GM18909 (cell line): ENCODE measurements at regions not wholly inside any gene's neighbourhood (a gene's known extent, or its start where the extent isn't known, plus 50 kb on each side); places are given as distances from the start of the nearest gene placed in this dataset.
A peak's percentile ranks its signal among the peaks of the same experiment; 100 is the strongest.

Source experiments
- ATAC-seq: cut with Tn5 transposase; IDR thresholded peaks from one replicate; pipeline ENCODE4 v1.9.1; 2021; ENCODE audit warnings: mild to moderate bottlenecking; ENCODE audit not compliant: unreplicated experiment, poor library complexity

DNA sequence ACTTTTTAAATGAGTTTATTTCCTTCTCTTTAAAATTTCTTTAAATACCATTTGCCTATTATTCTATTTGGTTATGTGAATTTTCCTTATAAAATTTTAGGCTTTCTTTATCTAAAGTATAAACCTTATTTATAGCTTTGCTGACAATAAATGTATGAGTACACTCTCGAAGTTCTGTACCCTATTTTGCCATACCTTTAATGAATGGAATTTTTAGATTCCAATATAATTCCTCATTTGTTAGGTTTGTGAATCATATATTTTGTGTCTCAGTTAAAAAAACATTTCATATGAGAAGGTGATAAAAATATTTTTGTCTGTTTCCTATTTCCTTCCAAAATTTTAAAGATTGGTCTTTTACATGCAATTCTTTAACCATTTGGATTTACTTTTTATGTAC lies 427.4 kb upstream of the SLC8A1 start:
- no peak for ATAC-seq

DNA sequence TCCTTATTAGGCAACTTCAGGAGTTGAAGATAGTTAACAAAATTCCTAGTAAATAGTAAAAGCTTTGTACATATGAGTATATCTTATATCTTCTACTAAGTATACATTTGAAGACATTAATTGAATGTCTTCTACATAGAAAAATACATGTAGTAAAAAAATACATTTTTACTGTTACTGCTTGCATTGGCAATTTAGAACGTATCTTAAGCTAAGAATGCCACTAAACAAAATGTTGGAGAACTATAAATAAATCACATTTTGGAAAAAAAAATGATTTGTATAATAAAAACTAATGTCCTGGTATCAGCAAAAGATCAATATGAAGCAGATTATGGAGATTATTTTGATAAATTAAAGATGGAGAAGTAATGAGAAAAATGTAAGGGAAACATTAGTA lies 434.2 kb upstream of the SLC8A1 start:
- no peak for ATAC-seq

DNA sequence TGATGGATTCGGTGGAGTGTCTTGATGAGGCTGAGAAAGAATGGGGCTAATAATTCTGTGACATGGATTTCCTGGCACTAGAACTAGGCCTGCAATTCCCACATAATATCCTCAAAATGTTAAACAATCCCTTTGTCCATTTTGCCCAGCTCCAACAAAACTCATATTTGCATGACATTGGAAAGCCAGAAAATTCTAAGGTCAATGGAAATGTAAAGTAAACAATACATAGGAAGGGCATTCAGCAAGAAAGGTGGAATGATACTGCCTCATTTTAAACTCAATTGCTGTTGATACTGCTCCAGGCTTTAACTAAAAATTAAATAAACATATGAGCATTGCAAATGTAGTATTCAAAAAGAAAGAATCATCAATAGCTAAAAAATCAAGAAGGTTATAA lies 434.8 kb upstream of the SLC8A1 start:
- no peak for ATAC-seq

DNA sequence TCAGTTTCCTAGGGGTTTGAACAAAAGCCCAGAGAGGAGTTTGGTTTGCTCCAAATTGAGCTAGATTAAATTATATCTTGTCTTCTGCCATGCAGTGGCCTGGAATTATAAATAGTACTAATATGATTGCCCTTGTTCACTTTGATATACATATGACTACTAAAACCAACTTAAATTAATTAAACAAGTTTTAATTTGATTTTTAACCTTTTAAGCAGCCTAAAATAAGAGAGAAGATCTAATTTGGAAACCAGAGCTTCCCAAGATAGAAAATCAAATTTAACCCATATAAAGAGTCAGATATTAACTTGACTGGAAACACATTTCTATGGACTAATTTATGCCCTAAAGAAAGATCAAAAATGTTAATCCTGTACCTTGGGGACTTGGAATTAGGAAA lies 444.5 kb upstream of the SLC8A1 start:
- ATAC-seq: no peak

DNA sequence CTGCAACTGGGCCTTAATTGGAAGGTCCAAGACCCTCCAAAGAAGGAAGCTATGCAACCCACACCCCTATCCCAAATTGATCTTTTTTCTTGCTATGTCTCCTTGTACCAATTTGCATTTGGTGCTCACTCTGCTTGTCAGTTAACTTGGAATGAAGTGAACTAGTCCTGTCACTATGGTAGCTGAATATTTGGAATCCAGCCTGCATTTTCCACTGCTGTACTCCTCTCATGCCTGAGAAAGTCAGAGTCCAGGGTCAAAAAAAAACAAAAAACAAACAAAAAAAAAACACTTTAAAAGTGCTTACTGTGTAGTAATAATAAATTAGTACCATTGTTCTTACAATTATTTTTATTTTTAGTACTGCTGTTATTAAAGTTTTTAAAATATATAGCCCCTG lies 462.8 kb upstream of the SLC8A1 start:
- no peak for ATAC-seq

DNA sequence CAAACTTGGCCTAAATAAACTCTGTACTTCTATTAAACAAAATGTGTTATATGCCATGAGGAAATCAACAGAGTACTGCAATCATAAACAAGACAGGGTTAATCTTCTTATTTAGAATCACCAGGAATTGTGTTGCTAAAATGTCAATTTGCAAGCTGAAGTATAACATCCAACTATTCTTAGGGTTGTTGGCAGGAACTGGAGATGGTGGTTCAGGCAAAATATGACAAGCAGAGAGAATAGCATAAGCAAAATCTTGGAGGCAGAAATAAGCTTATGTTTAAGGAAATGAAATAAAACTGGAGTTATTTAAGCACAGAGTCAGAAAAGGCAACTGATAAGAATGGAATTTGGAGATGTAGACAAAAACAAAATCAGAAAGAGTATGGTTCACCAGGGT lies 463.8 kb upstream of the SLC8A1 start:
- no peak for ATAC-seq

DNA sequence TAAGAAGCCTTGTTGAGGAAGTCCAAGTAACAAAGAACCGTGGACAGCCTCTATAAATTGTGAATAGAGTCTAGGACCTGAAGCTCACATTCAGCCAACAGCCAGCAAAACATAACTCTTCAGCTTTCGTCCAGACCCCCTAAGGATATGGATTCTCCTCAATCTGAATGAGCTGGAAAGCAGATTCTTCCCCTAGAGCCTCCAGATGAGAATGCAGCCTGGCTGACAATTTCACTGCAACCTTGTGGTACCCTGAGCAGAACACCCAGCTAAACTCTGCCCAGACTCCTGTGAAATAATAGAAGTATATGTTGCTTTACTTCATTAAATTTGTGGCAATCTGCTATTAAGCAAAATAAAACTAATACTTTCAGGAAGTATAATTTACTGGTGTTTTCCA lies 483.5 kb upstream of the SLC8A1 start:
- ATAC-seq: no peak

DNA sequence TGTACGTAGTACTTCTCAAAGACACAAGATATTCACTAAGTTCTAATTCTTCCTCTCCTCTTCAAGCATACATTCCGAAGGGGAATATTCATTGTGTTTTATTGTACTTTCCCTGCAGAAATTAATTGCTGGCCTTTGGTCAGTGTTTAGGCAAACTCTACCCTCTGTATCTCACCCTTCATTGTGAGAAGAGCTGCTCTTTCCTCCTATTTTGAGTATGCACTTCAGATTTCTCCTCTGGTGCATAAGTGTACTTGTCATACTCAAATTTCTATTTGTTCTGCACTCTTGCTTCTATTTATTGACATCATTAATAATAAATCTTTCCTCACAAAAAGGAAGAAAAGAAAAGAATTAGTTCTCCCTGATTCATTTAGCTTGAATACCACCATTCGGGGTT lies 485.4 kb upstream of the SLC8A1 start:
- ATAC-seq: no peak

DNA sequence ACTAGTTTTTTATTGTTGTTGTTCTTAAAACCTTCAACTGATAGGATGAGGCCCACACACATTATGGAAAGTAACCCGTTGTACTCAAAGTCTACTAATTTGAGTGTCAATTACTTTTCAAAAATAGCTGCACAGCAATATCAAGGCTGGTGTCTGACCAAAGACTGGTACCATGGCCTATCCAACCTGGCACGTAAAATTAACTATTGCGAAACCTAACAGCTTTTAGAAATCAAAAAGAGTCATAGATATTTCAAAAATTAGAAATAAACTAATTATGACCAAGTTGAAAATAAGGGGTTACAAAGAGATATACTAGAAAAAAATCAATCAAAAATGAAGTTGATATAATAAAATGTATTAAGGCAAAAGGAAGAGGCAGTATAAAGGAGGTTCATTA lies 501.5 kb upstream of the SLC8A1 start:
- ATAC-seq: no peak

DNA sequence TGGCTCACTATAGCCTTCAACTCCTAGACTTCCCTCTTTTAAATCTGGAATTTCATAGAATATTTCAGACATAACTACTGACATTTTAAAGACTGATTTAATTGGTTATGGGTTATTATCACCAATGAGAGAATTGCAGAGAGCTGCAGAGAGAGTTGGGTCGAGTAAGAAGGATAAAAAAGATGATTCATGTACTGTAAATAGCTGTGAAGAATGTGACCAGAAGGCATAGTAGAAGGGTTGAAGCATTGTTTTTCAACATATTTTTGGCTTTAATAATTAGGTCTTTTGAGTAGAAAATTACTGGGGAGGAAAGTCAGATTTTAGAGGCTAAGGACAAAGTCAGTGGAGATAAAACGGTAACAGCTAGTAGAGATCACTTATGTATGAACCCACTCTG lies 503.2 kb upstream of the SLC8A1 start:
- ATAC-seq: no peak

DNA sequence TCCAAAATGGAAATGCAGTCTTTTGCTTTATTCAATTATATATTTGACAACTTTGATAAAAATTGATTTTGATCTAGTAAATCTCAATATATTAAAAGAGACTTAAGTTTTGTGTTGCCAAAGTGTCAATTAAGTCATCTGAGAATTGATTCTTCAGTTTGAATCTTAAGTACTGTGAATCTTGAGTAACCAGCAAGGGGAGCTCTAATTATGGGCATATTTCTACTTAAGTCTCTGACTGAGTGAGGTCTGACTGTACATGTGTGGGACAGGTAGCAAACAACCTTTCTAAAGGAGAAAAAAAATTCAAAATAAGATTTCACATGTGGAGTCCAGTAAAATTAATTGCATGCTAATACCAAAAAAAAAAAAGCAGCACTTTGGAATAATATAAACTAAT lies 503.7 kb upstream of the SLC8A1 start:
- ATAC-seq: no peak

DNA sequence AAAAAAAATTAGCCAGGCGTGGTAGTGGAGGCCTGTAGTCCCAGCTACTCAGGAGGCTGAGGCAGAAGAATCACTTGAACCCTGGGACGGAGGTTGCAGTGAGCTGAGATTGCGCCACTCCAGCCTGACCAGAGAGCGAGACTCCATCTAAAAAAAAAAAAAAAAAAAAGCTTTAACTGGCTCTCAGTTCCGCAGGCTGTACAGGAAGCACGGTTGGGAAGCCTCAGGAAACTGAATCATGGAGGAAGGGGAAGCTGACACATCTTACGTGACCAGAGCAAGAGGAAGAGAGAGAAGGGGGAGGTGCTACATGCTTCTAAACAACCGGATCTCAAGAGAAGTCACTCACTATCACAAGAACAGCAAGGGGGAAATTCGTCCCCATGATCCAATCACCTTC lies 505.6 kb upstream of the SLC8A1 start:
- peak; percentile 59 for ATAC-seq

DNA sequence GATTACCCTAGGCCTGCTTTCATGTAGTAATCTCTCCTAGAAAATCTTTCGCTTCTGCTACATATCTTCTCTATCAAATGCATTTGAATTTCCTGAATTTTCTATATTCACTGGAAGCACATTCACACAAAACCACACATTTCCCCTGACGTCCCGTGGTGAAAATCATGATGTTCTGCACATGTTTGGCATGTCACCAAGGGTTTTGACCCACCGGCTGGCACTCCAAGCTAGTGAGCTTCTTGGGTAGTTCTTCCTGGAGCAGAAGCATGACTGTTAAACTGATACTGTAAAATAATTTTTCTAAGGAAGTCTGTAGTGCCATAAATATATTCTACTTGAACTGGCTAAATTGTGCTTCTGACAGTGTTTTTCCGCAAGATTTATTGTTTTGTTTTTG lies 510.1 kb upstream of the SLC8A1 start:
- no peak for ATAC-seq

DNA sequence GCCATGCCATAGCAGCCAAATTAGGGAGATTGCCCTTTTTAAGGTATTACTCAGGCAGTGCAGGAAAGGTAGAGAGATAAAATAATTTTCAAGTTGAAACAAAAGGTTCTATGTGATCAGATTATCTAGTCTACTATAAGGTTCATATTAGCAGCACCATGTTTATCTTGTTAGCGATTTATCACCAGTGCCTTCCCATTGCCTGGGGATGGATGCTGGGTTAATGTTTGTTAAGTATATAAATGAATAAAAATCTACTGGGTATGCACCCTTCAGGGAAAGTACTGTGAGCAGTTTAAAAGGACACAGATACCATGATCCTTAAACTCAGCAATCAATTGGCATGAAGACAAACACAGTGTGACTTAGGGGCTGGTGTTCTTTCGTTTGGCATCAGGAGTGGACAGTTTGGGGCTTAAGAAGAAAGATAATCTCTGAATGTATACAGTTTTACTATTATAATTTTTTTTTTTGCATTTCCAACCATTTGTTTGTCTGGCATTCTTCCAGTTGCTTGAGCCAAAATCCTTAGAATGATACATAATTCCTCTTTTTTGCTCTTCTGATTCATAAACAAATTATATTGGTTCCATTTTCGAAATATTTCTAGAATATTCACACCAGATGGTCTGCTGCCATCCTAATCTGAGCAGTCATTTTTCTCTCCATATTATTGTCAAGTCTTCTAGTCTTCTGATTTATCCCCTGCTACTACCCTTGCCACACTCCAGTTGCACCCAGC lies 512.8 kb upstream of the SLC8A1 start:
- no peak for ATAC-seq

DNA sequence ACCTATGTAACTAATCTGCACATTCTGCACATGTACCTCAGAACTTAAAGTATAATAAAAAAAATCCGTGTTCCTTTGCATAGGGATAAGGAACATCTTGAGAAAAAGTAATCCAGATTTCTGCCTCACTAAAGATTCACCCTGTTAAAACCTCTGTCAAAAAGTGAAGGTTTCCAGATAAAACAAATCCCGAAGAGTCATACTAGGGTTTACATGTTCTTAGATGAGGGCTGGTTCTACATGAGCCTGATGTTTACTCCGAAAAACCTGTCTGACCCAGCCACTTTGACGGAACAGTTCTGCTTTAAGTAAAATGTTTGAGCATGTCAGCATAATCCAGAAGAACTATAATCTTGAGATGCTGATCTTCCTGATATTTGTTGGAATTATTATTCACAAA lies 515.6 kb upstream of the SLC8A1 start:
- ATAC-seq: no peak

DNA sequence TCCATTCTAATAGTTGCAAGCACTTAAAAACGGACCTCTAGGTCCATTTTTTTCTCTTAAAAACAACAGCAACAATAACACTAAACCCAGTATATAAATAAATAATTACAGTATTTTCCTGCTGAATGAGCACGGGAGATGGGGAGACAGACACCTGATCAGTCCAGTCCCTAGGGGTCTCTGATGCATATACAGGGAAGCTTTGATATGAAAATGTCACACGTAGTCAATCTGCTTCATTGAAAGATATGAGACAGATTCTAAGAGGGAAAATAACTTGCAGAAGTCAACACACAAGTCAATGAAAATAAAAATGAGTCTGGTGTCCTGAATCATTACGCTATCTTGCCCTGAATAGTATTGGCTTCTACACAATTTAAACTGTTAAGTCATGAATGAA lies 523.3 kb upstream of the SLC8A1 start:
- ATAC-seq: no peak

DNA sequence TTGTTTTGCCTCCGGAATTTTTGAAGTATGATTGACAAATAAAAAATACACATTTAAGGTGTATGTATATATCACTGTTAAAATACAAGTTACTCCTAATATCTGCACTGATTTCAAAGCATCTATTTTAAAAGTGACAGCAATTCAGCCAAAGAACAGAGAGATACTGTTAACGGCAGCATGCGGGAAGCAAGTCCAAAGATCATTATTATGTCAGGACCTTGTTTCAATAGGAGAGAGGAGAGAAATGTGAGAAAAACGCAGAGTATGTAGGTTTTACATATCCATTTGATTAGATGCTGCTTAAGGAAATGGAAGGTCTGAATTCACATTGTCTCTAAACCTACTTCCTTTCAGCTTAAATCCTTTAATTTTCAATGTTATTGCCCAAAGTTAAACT lies 545.5 kb upstream of the SLC8A1 start:
- no peak for ATAC-seq

DNA sequence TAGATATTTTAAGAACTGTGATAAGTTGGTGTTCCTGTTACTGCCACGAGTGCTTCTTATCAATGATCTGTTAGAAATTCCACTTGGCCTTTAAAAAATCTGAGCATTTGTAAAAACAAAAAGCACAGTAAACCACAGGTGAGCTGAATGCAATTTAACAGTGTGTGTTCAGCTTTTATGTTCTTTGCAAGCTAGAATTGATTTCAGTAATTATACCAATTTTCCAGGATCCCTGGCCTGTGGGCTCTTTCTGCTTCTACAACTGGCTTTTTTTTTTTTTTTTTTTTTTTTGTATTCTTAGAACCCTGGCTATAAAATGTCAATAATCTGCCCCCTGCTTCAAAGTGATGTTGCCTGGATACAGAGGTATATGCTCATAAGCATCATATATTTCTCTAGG lies 548.5 kb upstream of the SLC8A1 start:
- no peak for ATAC-seq

DNA sequence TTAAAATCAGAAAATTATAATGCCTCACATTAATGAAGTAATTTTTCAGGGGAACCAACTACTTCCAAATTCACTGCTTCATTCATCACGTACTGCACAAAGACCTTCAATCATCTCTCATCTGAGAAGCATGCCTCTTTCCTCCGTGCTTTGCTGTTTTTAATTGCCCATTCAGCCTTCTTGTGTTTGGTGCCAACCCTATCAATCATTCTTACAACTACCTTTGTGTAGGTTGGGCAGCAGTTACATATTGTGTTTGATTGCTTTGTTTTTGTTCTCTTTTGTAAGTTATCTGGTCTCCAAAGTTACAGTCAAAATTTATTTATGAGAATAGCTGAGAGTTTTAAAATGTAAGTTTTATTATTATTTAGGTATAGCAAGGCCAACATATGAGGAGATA lies 549.0 kb upstream of the SLC8A1 start:
- no peak for ATAC-seq

DNA sequence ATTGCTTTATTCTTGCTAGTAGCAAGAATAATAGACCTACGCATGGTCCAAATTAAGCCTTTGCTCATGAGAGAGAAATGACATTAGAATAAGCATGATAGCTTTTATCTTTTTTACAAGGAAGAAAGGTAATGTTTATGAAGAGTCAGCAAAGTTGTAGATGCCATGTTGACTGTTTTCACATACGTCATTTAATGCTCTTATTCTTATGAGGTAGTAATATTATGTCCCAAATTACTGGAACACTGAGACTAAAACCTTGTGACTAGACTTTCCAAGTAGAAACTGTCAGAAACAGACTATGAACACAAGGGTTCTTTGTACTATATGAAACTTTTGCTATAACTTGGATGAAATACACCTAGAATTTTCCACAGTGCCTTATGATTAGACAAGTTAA lies 552.8 kb upstream of the SLC8A1 start:
- no peak for ATAC-seq

DNA sequence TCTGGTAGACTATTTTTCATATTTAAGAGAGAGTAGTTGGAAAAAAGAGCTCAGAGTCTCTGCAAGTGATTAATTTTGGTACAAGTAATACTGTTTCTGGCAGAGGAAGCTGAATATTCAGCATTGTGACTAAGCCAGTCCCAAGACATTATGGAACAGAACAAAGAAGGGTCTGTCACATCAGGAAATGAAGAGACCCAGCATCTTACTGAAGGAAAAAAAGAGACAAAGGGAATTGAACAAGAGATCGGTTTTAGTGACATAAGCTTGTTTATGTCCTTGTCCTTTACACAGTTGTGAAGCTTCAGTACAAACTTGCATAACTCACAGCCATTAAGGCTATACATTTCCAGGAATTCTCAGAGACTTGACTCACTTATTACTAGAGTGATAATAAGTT lies 568.5 kb upstream of the SLC8A1 start:
- ATAC-seq: no peak

DNA sequence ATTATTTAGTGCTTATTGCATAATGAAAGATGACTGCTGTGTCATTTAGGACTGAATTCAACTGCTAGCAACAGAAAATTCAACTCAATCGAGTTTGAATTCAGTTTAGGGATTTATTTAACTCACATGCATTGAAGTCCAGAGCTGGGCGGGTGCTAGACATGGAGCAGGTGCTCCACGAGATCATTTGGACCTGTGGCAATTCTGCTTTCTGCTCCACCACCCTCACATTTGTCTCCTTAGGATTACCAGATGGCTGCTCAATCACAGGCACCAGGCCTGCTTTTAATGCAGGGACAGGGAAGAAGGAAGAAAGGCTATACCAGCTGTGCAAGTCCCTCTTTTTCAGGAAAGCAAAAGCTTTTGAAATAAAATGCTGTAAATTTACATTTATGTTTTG lies 572.9 kb upstream of the SLC8A1 start:
- no peak for ATAC-seq

DNA sequence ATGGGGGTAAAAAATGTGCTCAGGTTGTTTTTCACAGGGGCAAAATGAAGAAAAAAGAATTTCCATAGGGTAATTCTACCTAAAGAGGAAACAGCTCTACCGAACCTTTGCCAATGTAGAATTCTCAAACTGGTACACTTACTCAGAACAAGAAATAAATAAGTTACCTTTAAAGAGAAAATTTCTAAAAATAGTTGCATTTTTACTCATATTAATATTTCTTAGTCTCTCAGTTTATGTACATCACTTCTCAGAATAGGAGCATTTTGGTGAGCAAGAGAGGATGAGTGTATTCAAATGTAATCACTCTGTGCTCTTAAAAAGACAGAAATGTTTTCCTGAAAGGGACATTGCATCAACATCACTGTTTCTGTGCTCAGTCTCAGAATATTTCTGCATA lies 574.7 kb upstream of the SLC8A1 start:
- ATAC-seq: peak; percentile 93
